ENCODE measurements at regions not wholly inside any gene's neighbourhood (a gene's known extent, or its start where the extent isn't known, plus 50 kb on each side); places are given as distances from the start of the nearest gene placed in this dataset.

DNA sequence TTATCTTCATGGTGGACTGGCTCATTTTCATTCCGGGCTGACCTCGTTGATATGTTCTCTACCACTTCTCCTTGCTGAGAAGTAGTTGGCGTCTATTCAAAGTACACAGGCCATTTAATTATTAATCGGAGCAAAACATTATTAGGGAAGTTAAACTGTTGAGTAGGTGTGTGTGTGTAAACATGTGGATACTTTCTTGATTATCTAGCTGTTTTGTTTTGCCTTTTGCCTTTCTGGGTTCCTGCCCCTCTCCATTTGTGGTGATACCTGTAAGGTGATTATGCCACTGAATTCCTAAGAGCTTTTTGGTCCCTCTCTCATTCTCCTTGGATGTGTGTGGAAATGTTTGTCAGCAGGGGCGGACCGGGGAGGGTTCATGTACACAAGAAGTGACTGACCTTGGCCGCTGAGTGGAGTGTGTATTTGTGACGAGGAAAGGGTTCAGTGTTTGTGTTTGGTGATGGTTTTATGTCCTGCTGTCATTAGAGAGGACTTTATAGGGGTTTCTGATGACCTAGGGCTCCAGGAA lies 56.6 kb upstream of the PPP2R5A start:
- Mint-ChIP-seq H3K36me3 (ENCODE audit: low read depth) (no peaks in the 10 kb centered on the region), H3K4me3 (no peak overlapping the region), H3K27ac (no peak overlapping the region), H3K9me3 (no peaks in the 10 kb centered on the region), H3K4me1 (peaks cover 13% of the 10 kb centered on the region), H3K27me3 (peaks cover 5% of the 10 kb centered on the region)
- no peak for ATAC-seq (ENCODE audit: low read depth)
- ChIA-PET POLR2A (no interaction called here), CTCF (no interaction called here)
- intact Hi-C loops (cut with micrococcal nuclease) = no loop called here
- TF ChIP-seq, protein P1, sequence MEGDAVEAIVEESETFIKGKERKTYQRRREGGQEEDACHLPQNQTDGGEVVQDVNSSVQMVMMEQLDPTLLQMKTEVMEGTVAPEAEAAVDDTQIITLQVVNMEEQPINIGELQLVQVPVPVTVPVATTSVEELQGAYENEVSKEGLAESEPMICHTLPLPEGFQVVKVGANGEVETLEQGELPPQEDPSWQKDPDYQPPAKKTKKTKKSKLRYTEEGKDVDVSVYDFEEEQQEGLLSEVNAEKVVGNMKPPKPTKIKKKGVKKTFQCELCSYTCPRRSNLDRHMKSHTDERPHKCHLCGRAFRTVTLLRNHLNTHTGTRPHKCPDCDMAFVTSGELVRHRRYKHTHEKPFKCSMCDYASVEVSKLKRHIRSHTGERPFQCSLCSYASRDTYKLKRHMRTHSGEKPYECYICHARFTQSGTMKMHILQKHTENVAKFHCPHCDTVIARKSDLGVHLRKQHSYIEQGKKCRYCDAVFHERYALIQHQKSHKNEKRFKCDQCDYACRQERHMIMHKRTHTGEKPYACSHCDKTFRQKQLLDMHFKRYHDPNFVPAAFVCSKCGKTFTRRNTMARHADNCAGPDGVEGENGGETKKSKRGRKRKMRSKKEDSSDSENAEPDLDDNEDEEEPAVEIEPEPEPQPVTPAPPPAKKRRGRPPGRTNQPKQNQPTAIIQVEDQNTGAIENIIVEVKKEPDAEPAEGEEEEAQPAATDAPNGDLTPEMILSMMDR (IDR thresholded peaks at IDR 0.05) = no peak
- DNase-seq = no peak

DNA sequence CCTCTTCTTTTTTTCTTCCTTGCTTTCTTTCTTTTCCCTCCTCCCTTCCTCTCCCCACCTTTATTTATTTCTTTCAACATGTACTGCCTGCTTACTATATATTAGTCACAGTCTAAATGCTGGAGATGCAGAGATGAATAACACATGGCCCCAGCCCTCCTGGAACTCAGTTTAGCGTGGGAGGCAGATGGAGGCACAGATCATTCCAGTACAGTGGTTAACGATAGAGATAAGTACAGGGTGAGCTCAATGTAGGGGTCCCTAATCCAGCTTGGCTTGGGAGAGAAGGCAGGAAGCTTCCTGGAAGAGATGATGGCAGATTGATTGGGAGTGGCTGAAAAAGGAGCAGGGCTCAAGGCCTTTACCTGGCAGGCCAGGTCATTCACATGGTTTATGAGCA lies 55.6 kb upstream of the PPP2R5A start:
- Mint-ChIP-seq H3K9me3 (no peaks in the 10 kb centered on the region), H3K36me3 (ENCODE audit: low read depth) (no peaks in the 10 kb centered on the region), H3K27me3 (peaks cover 6% of the 10 kb centered on the region), H3K27ac (no peak overlapping the region), H3K4me3 (no peak overlapping the region), H3K4me1 (peaks cover 13% of the 10 kb centered on the region)
- ChIA-PET POLR2A (no interaction called here), CTCF (no interaction called here)
- no peak for DNase-seq
- TF ChIP-seq, protein P1 (IDR thresholded peaks at IDR 0.05) = no peak
- ATAC-seq (ENCODE audit: low read depth) = no peak
- intact Hi-C loops (cut with micrococcal nuclease) = no loop called here

DNA sequence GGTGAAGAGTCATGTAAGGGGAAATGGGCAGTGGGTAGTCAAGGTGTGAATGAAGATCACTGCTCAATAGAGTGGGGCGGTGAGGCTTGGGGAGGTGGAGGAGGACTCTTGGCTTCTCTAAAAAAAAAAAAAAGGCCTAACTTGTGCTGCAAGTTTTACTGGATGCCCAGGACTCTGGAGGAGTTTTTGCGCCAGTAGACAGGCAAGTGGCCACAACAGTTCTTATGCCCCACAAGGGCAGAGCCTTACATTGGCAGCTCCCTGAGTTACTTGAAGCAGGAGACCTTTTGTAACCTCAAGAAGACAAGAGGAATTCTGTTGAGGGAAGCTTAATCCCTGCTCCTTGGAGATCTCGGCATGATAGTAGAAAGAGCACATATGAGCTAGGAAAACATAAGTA lies 54.9 kb upstream of the PPP2R5A start:
- TF ChIP-seq, protein P1 (IDR thresholded peaks at IDR 0.05) = no peak
- Mint-ChIP-seq H3K27ac (no peak overlapping the region), H3K4me1 (peaks cover 12% of the 10 kb centered on the region), H3K4me3 (no peak overlapping the region), H3K27me3 (peaks cover 6% of the 10 kb centered on the region), H3K36me3 (ENCODE audit: low read depth) (no peaks in the 10 kb centered on the region), H3K9me3 (no peaks in the 10 kb centered on the region)
- DNase-seq (no peak), ATAC-seq (ENCODE audit: low read depth) (no peak)
- ChIA-PET POLR2A (no interaction called here), CTCF (no interaction called here)
- intact Hi-C loops (cut with micrococcal nuclease) = no loop called here

DNA sequence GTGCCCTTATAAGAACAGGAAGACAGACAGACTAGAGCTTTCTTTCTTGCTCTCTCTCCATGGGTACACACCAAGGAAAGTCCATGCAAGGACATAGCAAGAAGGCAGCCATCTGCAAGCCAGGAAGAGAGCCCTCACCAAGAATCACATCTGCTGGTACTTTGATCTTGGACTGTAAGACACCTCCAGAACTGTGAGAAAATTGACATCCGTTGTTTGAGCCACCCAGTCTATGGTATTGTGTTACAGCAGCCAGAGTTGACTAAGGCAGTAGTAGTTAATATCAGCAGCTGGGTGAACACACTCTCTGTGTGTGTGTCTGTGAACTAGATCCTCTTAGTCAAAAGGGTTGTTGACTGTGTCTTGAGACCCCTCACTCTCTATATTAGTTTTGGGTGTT lies 53.8 kb upstream of the PPP2R5A start:
- TF ChIP-seq, protein P1 (IDR thresholded peaks at IDR 0.05) = no peak
- Mint-ChIP-seq H3K9me3 (no peaks in the 10 kb centered on the region), H3K4me3 (no peak overlapping the region), H3K4me1 (peaks cover 3% of the 10 kb centered on the region), H3K36me3 (ENCODE audit: low read depth) (no peaks in the 10 kb centered on the region), H3K27ac (no peak overlapping the region), H3K27me3 (peaks cover 6% of the 10 kb centered on the region)
- DNase-seq (no peak), ATAC-seq (ENCODE audit: low read depth) (no peak)
- CTCF ChIA-PET = no interaction called here
- intact Hi-C loops (cut with micrococcal nuclease) = no loop called here
- POLR2A ChIA-PET = no interaction called here

DNA sequence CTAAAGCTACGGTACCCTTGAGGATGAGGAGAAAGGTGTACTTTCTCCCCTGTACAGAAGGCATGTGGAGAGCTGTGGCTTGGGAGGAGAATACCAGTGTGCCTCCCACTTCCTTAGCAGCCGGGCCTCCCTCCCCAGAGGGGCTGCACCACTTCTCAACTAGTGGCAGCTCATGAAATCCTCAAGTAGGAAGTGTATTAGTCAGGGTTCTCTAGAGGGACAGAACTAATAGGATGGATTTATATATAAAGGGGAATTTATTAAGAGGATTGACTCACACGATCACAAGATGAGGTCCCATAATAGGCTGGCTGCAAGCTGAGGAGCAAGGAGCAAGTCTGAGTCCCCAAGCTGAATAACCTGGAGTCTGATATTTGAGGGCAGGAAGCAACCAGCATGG lies 53.1 kb upstream of the PPP2R5A start:
- ATAC-seq (ENCODE audit: low read depth) = no peak
- POLR2A ChIA-PET = no interaction called here

More for the DNA sequence above, 53.1 kb upstream of the PPP2R5A start:
- CTCF ChIA-PET = no interaction called here
- Mint-ChIP-seq H3K36me3 (ENCODE audit: low read depth) (no peaks in the 10 kb centered on the region), H3K9me3 (no peaks in the 10 kb centered on the region), H3K27me3 (peaks cover 6% of the 10 kb centered on the region), H3K4me1 (no peaks in the 10 kb centered on the region), H3K4me3 (no peak overlapping the region), H3K27ac (no peak overlapping the region)
- TF ChIP-seq, protein P1 (IDR thresholded peaks at IDR 0.05) = no peak
- intact Hi-C loops (cut with micrococcal nuclease) = no loop called here
- no peak for DNase-seq
